ENCODE measurements at regions not wholly inside any gene's neighbourhood (a gene's known extent, or its start where the extent isn't known, plus 50 kb on each side); places are given as distances from the start of the nearest gene placed in this dataset.

GRCh38 chr2:228540976-228541375 lies 359.5 kb upstream of the SPHKAP start:
- Mint-ChIP-seq H3K9me3 (no peaks in the 10 kb centered on the region), H3K27me3 (ENCODE audit: low read depth) (no peaks in the 10 kb centered on the region), H3K36me3 (ENCODE audit: low read depth) (no peaks in the 10 kb centered on the region), H3K27ac (ENCODE audit: unreplicated experiment) (no peak overlapping the region), H3K4me1 (no peaks in the 10 kb centered on the region), H3K4me3 (no peak overlapping the region)
- no peak for DNase-seq (ENCODE audit: low read depth, low spot score)
- TF ChIP-seq, protein P1, sequence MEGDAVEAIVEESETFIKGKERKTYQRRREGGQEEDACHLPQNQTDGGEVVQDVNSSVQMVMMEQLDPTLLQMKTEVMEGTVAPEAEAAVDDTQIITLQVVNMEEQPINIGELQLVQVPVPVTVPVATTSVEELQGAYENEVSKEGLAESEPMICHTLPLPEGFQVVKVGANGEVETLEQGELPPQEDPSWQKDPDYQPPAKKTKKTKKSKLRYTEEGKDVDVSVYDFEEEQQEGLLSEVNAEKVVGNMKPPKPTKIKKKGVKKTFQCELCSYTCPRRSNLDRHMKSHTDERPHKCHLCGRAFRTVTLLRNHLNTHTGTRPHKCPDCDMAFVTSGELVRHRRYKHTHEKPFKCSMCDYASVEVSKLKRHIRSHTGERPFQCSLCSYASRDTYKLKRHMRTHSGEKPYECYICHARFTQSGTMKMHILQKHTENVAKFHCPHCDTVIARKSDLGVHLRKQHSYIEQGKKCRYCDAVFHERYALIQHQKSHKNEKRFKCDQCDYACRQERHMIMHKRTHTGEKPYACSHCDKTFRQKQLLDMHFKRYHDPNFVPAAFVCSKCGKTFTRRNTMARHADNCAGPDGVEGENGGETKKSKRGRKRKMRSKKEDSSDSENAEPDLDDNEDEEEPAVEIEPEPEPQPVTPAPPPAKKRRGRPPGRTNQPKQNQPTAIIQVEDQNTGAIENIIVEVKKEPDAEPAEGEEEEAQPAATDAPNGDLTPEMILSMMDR (conservative IDR thresholded peaks at IDR 0.05), result no peak

DNA sequence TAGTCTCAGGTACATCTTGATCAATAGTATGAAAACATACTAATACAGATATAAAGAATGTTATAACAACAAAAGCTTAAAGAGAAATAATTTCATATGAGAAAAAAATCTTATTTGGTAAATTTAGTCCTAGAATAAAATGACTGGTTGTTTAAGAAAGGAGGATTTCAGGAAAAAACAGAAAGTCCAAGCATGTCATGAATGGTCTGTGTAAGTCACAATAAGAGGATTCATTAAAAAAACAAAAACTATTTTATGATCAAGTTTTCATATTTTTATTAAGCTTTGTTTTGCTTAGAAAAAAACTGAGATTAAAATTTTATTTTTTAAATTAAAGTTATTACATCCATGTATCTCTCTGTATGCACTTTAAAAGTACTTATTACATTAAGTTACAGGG lies 353.9 kb upstream of the SPHKAP start:
- TF ChIP-seq, protein P1 (conservative IDR thresholded peaks at IDR 0.05), result no peak
- Mint-ChIP-seq H3K9me3 (peaks cover 17% of the 10 kb centered on the region), H3K36me3 (ENCODE audit: low read depth) (peaks cover 4% of the 10 kb centered on the region), H3K4me3 (no peak overlapping the region), H3K27ac (ENCODE audit: unreplicated experiment) (no peak overlapping the region), H3K27me3 (ENCODE audit: low read depth) (no peaks in the 10 kb centered on the region), H3K4me1 (no peaks in the 10 kb centered on the region)
- no peak for DNase-seq (ENCODE audit: low read depth, low spot score)

DNA sequence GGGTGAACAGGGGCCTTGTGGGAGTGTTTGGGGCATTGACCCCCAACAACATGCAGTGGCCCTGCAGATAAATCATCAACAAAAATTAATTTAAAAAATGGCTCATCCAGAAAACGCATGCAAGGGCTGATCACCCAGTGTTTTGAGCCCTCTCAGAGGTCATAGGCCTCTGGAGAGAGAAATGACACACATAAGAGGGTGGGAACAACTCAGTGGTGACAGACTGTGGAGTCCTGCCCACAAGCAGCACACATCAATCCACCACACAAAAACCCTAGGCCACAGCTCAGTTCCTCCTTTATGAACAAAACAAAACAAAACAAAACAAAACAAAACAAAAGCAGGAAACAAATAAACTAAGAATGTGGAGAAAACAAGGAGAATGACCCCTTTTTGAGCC lies 351.7 kb upstream of the SPHKAP start:
- Mint-ChIP-seq H3K27ac (ENCODE audit: unreplicated experiment) (no peak overlapping the region), H3K27me3 (ENCODE audit: low read depth) (no peaks in the 10 kb centered on the region), H3K4me1 (no peaks in the 10 kb centered on the region), H3K4me3 (no peak overlapping the region), H3K9me3 (peaks cover 19% of the 10 kb centered on the region), H3K36me3 (ENCODE audit: low read depth) (peaks cover 6% of the 10 kb centered on the region)
- DNase-seq (ENCODE audit: low read depth, low spot score), result no peak
- TF ChIP-seq, protein P1 (conservative IDR thresholded peaks at IDR 0.05), result no peak

GRCh38 chr2:228532233-228532632 lies 350.7 kb upstream of the SPHKAP start:
- no peaks in the 10 kb centered on the region for H3K4me1 Mint-ChIP-seq
- H3K4me3 Mint-ChIP-seq, result no peak overlapping the region

DNA sequence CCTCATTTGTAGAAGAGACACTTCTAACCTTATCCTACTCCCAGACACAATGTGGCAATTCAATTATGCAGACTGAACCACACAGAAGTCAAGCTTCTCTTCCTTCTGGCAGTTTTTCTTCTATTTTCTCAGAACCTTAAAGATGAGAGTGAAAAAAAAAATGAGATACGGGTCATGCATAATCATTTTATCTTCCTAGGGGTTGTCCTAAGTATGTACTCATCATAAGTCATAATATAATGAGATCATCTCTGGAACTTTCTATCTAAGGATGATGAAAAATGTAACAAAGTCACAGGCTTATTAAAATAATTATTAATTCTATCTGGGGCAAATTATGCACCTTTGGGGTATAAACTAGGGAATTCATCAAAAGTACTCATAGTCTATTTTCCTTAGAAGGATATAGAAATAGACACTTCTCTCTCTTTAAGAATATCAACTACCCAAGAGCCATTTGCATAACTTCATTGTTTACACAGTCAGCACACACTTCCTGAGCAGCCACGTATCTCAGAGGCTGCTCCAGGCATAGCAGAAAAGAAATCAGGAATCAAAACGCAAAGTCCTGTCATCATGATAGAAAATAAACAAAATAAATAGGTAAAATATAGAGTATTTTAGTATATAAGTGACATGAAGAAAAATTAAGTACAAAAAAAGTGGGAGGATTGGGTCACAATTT lies 345.9 kb upstream of the SPHKAP start:
- H3K4me1 Mint-ChIP-seq, result no peaks in the 10 kb centered on the region
- no peaks in the 10 kb centered on the region for H3K27me3 Mint-ChIP-seq (ENCODE audit: low read depth)
- H3K27ac Mint-ChIP-seq (ENCODE audit: unreplicated experiment), result no peak overlapping the region
- peaks cover 2% of the 10 kb centered on the region for H3K36me3 Mint-ChIP-seq (ENCODE audit: low read depth)
- TF ChIP-seq, protein P1 (conservative IDR thresholded peaks at IDR 0.05), result no peak
- H3K9me3 Mint-ChIP-seq, result peaks cover 15% of the 10 kb centered on the region
- DNase-seq (ENCODE audit: low read depth, low spot score), result no peak
- H3K4me3 Mint-ChIP-seq, result no peak overlapping the region

More at GRCh38 chr2:228532233-228532632, 350.7 kb upstream of the SPHKAP start:
- Mint-ChIP-seq H3K9me3 (peaks cover 19% of the 10 kb centered on the region), H3K27ac (ENCODE audit: unreplicated experiment) (no peak overlapping the region), H3K36me3 (ENCODE audit: low read depth) (peaks cover 6% of the 10 kb centered on the region), H3K27me3 (ENCODE audit: low read depth) (no peaks in the 10 kb centered on the region)
- TF ChIP-seq, protein P1 (conservative IDR thresholded peaks at IDR 0.05), result no peak
- no peak for DNase-seq (ENCODE audit: low read depth, low spot score)

All from neural crest cell (in vitro differentiated cells).